HCT116 (cell line): ENCODE measurements at regions not wholly inside any gene's neighbourhood (a gene's known extent, or its start where the extent isn't known, plus 50 kb on each side); places are given as distances from the start of the nearest gene placed in this dataset.

Experiments used
- ATAC-seq: fragments of 200-7000 bp; cut with Tn5 transposase; 2 replicates; pipeline ENCODE4 v1.9.1; 2020; ENCODE audit warnings: mild to moderate bottlenecking, moderate library complexity
- BruUV-seq: library from RNA; stranded (reverse); fragments of 400-500 nt; replicated peaks from 2 replicates; lab custom pipeline; 2021; lab: Mats Ljungman, UMichigan
- CTCF ChIA-PET: fragments of 300-600 bp; sonication (Branson Sonifier 250); formaldehyde crosslinking; loops from one replicate; lab custom pipeline; 2021; ENCODE audit warnings: antibody characterized with exemption; lab: Charles Lee
- POLR2A ChIA-PET: fragments of 300-600, 350-600 bp; sonication (Branson Sonifier 250); formaldehyde crosslinking; loops from one replicate; lab custom pipeline; 2021; ENCODE audit warnings: antibody characterized with exemption; lab: Charles Lee
- RAD21 ChIA-PET, 2 experiments: fragments of 300-600 bp; sonication (Branson Sonifier 250); formaldehyde crosslinking; loops; one replicate each; lab custom pipeline; 2023; ENCODE audit warnings: low total read pairs in 2 of 2; ENCODE audit not compliant: uncharacterized antibody in 2 of 2, unreplicated experiment in 2 of 2, low non-redundant PET in 1 of 2; lab: Charles Lee
- DNase-seq: peaks from one replicate; pipeline ENCODE4 v3.0.0-alpha.2; 2010; ENCODE audit warnings: low read depth, low spot score
- H2AFZ ChIP-seq: fragments of 200-600 bp; shearing (Covaris generic), sonication (generic); 2 replicates; pipeline ENCODE4 v1.6.1; 2017; ENCODE audit warnings: low read depth, mixed run types, mixed read lengths, antibody characterized with exemption, low read length; ENCODE audit not compliant: poor library complexity, severe bottlenecking
- H3K27ac ChIP-seq: 2 replicates; pipeline ENCODE4 v1.5.1; 2012; ENCODE audit warnings: low read depth, low read length
- H3K27me3 ChIP-seq: fragments of 200-600 bp; sonication (generic); 2 replicates; pipeline ENCODE4 v1.6.1; 2016; ENCODE audit warnings: mixed run types, low read length, mixed read lengths; ENCODE audit not compliant: insufficient read depth
- H3K36me3 ChIP-seq, 2 experiments: fragments of 200-500 bp in 1 of 2; fragments of 200-600 bp in 1 of 2; sonication (Bioruptor generic) in 1 of 2; sonication (generic) in 1 of 2; 2 replicates each; pipeline versions ENCODE4 v1.5.1 to v1.6.1; 2014 to 2016; ENCODE audit warnings: low read length in 2 of 2, inconsistent platforms in 1 of 2, mixed read lengths in 1 of 2, mixed run types in 1 of 2; ENCODE audit not compliant: insufficient read depth in 2 of 2, control insufficient read depth in 1 of 2
- H3K4me1 ChIP-seq, 2 experiments: fragments of 200-600 bp in 1 of 2; sonication (generic) in 1 of 2; 2 replicates each; pipeline versions ENCODE4 v1.5.1 to v1.6.1; 2012 to 2017; ENCODE audit warnings: low read length in 2 of 2, inconsistent platforms in 1 of 2, mild to moderate bottlenecking in 1 of 2, mixed read lengths in 1 of 2, mixed run types in 1 of 2, moderate library complexity in 1 of 2; ENCODE audit not compliant: insufficient read depth in 2 of 2, control insufficient read depth in 1 of 2
- H3K4me2 ChIP-seq: fragments of 200-600 bp; sonication (generic); 2 replicates; pipeline ENCODE4 v1.6.1; 2017; ENCODE audit warnings: mixed run types, low read length, mixed read lengths
- H3K4me3 ChIP-seq, 2 experiments: fragments of 200-600 bp in 1 of 2; sonication (generic) in 1 of 2; replicated peaks in 1 of 2; 2 replicates each; pipeline ENCODE4 v1.5.1; 2011 to 2016; ENCODE audit warnings: low read length in 2 of 2, control low read depth in 1 of 2, low read depth in 1 of 2, mild to moderate bottlenecking in 1 of 2, mixed read lengths in 1 of 2, mixed run types in 1 of 2
- H3K79me2 ChIP-seq: fragments of 200-600 bp; sonication (generic); 2 replicates; pipeline ENCODE4 v1.6.1; 2017; ENCODE audit warnings: mild to moderate bottlenecking, mixed run types, low read length, moderate library complexity, mixed read lengths; ENCODE audit not compliant: insufficient read depth
- H3K9ac ChIP-seq: fragments of 200-600 bp; sonication (generic); 2 replicates; pipeline ENCODE4 v1.6.1; 2016; ENCODE audit warnings: low read length, mixed read lengths
- H3K9me2 ChIP-seq: fragments of 200-600 bp; sonication (generic), shearing (Covaris generic); 2 replicates; pipeline ENCODE4 v1.6.1; 2017; ENCODE audit warnings: mixed run types, mild to moderate bottlenecking, moderate library complexity; ENCODE audit not compliant: insufficient read depth
- H3K9me3 ChIP-seq, 2 experiments: fragments of 200-500 bp in 1 of 2; fragments of 200-600 bp in 1 of 2; sonication (Bioruptor generic) in 1 of 2; sonication (generic) in 1 of 2; 2 replicates each; pipeline ENCODE4 v1.6.1; 2014 to 2017; ENCODE audit warnings: low read length in 2 of 2, mixed read lengths in 2 of 2, inconsistent platforms in 1 of 2, low read depth in 1 of 2, mild to moderate bottlenecking in 1 of 2, mixed run types in 1 of 2, moderate library complexity in 1 of 2; ENCODE audit not compliant: control insufficient read depth in 1 of 2, insufficient read depth in 1 of 2
- H4K20me1 ChIP-seq: fragments of 200-600 bp; sonication (generic), shearing (Covaris generic); 2 replicates; pipeline ENCODE4 v1.6.1; 2017; ENCODE audit warnings: mixed run types, mild to moderate bottlenecking, moderate library complexity; ENCODE audit not compliant: insufficient read depth
- EZH2phosphoT487 ChIP-seq: fragments of 200-600 bp; IDR thresholded peaks from 2 replicates; pipeline ENCODE4 v1.6.1; 2018; ENCODE audit warnings: antibody characterized with exemption, borderline replicate concordance
- JUND ChIP-seq: IDR thresholded peaks from 2 replicates; pipeline ENCODE4 v1.6.1; 2012
- REST ChIP-seq: IDR thresholded peaks from 2 replicates; pipeline ENCODE4 v1.6.1; 2012; ENCODE audit warnings: low read depth
- SIN3A ChIP-seq: IDR thresholded peaks from 2 replicates; pipeline ENCODE4 v1.6.1; 2012; ENCODE audit warnings: low read depth
- SP1 ChIP-seq: IDR thresholded peaks from 2 replicates; pipeline ENCODE4 v1.6.1; 2012; ENCODE audit warnings: low read depth
- TCF7L2 ChIP-seq: IDR thresholded peaks from 2 replicates; pipeline ENCODE4 v1.7.0; 2011; ENCODE audit warnings: borderline replicate concordance, inconsistent platforms; ENCODE audit not compliant: insufficient read depth, insufficient read length; ENCODE audit errors: extremely low read depth
- YY1 ChIP-seq: IDR thresholded peaks from 2 replicates; pipeline ENCODE4 v1.6.1; 2011; ENCODE audit warnings: low read length, low read depth, moderate library complexity, mild to moderate bottlenecking; ENCODE audit not compliant: insufficient replicate concordance; ENCODE audit errors: extremely low read depth
- ZFX ChIP-seq: fragments of 450-650 bp; IDR thresholded peaks from 2 replicates; pipeline ENCODE4 v1.6.1; 2017
- ZNF274 ChIP-seq: fragments of 200-500 bp; sonication (Bioruptor generic); IDR thresholded peaks from 2 replicates; pipeline ENCODE4 v1.6.1; 2014; ENCODE audit warnings: mild to moderate bottlenecking, low read depth, low read length, inconsistent platforms
- intact Hi-C: fragments of 100-400 bp; cut with micrococcal nuclease; formaldehyde crosslinking; loops from 2 replicates; pipeline ENCODE4 v1.10.0; 2022
- TF ChIP-seq, protein P1 (sequence below): IDR thresholded peaks from 2 replicates; pipeline ENCODE4 v1.6.1; 2011; ENCODE audit warnings: mild to moderate bottlenecking, low read length, moderate library complexity; ENCODE audit not compliant: insufficient replicate concordance; ENCODE audit errors: extremely low read depth
- TF ChIP-seq, protein P2 (sequence below), 3 experiments: fragments of 200-600 bp in 1 of 3; sonication (generic) in 1 of 3; IDR thresholded peaks in 2 of 3; conservative IDR thresholded peaks in 1 of 3; 2 replicates each; pipeline ENCODE4 v1.5.1; 2012 to 2017; ENCODE audit warnings: low read depth in 2 of 3, low read length in 2 of 3, antibody characterized with exemption in 1 of 3, borderline replicate concordance in 1 of 3, control low read depth in 1 of 3, mild to moderate bottlenecking in 1 of 3, mixed read lengths in 1 of 3, mixed run types in 1 of 3, moderate library complexity in 1 of 3; ENCODE audit not compliant: insufficient read depth in 1 of 3

- TF ChIP-seq ZNF274, result no peak
- no peak for TF ChIP-seq SP1
- TF ChIP-seq TCF7L2, result no peak
- no peak for TF ChIP-seq EZH2phosphoT487
- TF ChIP-seq, protein P1, sequence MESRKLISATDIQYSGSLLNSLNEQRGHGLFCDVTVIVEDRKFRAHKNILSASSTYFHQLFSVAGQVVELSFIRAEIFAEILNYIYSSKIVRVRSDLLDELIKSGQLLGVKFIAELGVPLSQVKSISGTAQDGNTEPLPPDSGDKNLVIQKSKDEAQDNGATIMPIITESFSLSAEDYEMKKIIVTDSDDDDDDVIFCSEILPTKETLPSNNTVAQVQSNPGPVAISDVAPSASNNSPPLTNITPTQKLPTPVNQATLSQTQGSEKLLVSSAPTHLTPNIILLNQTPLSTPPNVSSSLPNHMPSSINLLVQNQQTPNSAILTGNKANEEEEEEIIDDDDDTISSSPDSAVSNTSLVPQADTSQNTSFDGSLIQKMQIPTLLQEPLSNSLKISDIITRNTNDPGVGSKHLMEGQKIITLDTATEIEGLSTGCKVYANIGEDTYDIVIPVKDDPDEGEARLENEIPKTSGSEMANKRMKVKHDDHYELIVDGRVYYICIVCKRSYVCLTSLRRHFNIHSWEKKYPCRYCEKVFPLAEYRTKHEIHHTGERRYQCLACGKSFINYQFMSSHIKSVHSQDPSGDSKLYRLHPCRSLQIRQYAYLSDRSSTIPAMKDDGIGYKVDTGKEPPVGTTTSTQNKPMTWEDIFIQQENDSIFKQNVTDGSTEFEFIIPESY, result no peak
- TF ChIP-seq SIN3A, result no peak
- no peak for TF ChIP-seq JUND
- peak; percentile 22 for TF ChIP-seq YY1
- TF ChIP-seq, all 23 proteins: peak for 3
These were observed 90.6 kb upstream of the PROK2 start (continued) for GRCh38 chr3:71875461-71875947.

- H3K27me3 ChIP-seq, result 0 out of 2 replicates have a peak, but pooled peaks cover 5% of the 10 kb centered on the region
- no peak overlapping the region for H2AFZ ChIP-seq
- H3K9ac ChIP-seq, result no peak overlapping the region
- no peaks in the 10 kb centered on the region for H3K4me1 ChIP-seq
- no peak overlapping the region for H3K4me2 ChIP-seq
- BruUV-seq, result no TSS peak
- H4K20me1 ChIP-seq, result no peaks in the 10 kb centered on the region
- H3K79me2 ChIP-seq, result no peaks in the 10 kb centered on the region
- ChIA-PET POLR2A (no interaction called here), RAD21 (no interaction called here), CTCF (interaction anchor here (0.6 to 2.3 kb wide), 15 partner anchors 11 to 948 kb away, joined by 3 to 11 read pairs (median 4); no protein-coding TSS in a partner anchor)
- intact Hi-C loops, result loop anchor here (1.0 to 5.0 kb wide), 4 partner anchors 391 to 1213 kb away; no protein-coding TSS in a partner anchor
- no peak overlapping the region for H3K4me3 ChIP-seq
- TF ChIP-seq ZNF274 (no peak), REST (no peak), JUND (no peak), ZFX (no peak)
- TF ChIP-seq, protein P2, sequence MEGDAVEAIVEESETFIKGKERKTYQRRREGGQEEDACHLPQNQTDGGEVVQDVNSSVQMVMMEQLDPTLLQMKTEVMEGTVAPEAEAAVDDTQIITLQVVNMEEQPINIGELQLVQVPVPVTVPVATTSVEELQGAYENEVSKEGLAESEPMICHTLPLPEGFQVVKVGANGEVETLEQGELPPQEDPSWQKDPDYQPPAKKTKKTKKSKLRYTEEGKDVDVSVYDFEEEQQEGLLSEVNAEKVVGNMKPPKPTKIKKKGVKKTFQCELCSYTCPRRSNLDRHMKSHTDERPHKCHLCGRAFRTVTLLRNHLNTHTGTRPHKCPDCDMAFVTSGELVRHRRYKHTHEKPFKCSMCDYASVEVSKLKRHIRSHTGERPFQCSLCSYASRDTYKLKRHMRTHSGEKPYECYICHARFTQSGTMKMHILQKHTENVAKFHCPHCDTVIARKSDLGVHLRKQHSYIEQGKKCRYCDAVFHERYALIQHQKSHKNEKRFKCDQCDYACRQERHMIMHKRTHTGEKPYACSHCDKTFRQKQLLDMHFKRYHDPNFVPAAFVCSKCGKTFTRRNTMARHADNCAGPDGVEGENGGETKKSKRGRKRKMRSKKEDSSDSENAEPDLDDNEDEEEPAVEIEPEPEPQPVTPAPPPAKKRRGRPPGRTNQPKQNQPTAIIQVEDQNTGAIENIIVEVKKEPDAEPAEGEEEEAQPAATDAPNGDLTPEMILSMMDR (IDR thresholded peaks at IDR 0.05 in 2 of 3, conservative IDR thresholded peaks at IDR 0.05 in 1 of 3; ENCODE audit: borderline replicate concordance in 1 of 3, insufficient read depth in 1 of 3, low read depth in 2 of 3, low read length in 2 of 3), result no peak
- no peak overlapping the region for H3K27ac ChIP-seq
- no peaks in the 10 kb centered on the region for H3K9me2 ChIP-seq
- DNase-seq (no peak), ATAC-seq (no peak)
- no peaks in the 10 kb centered on the region for H3K36me3 ChIP-seq
- H3K9me3 ChIP-seq, result no peaks in the 10 kb centered on the region
These were observed 89.7 kb upstream of the PROK2 start for GRCh38 chr3:71874618-71875017.
